GM18507 (cell line): ENCODE measurements at regions not wholly inside any gene's neighbourhood (a gene's known extent, or its start where the extent isn't known, plus 50 kb on each side); places are given as distances from the start of the nearest gene placed in this dataset.
"Not testable (repeated sequence)": the region's sequence is repeated elsewhere in the genome, so short reads cannot be mapped to it uniquely, and the experiment has no call there.

Source experiments
- DNase-seq: peaks from one replicate; pipeline ENCODE4 v3.0.0; 2011; ENCODE audit warnings: low read depth; ENCODE audit not compliant: insufficient read length; ENCODE audit errors: extremely low spot score
- FAIRE-seq: peaks from 2 replicates; lab custom pipeline; 2011; peaks lifted over from hg19 to GRCh38; lab: Jason Lieb, UNC

GRCh38 chr16:52690468-52690867 lies 143.5 kb upstream of the TOX3 start:
- no peak for DNase-seq
- no peak for FAIRE-seq

DNA sequence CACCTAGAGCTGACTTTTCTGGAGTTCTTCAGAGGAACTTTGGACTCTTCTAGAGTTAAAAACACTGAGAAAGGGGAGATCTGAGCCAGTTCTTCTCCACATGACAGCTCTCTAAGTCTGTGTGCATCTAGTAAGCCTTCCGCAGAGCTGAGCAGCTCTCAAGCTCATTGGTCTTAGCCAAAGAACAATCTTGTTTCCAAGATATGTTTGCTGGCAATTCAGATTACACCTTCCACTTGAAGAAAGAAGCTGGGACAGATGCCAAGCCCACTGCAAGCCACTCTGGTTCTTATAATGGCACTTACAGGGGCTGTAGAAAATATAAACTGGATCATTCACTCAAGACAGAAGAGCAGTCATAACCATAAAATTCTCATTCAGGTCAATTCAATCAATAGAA lies 134.1 kb upstream of the TOX3 start:
- no peak for FAIRE-seq
- no peak for DNase-seq

GRCh38 chr16:52677501-52677900 lies 130.6 kb upstream of the TOX3 start:
- FAIRE-seq (no peak), DNase-seq (no peak)

DNA sequence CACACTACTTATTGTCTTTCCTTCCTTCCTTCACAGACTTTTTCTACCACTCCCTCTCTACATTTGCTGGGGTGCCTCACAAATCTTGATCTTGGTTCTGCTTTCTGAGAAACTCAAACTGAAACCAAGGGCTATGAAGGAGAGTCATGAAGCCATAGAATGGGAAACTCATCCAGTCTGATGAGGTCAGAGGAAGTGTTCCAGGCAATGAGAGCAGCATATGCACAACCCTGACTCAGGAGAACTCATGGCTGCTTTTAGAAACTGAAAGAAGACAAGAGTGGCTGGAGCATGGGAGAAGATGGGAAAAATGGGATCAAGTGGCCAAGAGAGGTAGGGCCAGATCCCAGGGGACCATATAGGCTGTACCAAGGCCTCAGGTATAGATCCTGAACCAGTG lies 130.0 kb upstream of the TOX3 start:
- FAIRE-seq: no peak
- no peak for DNase-seq

DNA sequence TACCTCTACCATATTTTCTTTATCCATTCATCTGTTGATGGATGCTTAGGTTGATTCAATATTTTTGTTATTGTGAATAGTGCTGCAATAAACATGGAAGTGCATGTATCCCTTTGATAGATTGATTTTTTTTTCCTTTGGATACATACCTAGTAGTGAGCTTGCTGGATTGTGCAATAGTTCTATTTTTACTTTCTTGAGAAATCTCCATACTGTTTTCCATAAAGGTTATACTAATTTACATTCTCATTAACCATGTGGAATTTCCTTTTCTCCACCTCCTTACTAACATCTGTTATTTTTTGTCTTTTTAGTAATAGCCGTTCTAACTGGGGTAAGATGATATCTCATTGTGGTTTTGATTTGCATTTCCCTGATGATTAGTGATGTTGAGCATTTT lies 124.6 kb upstream of the TOX3 start:
- FAIRE-seq: no peak
- DNase-seq: no peak

GRCh38 chr16:52657924-52658323 lies 111.0 kb upstream of the TOX3 start:
- FAIRE-seq (no peak), DNase-seq (no peak)

DNA sequence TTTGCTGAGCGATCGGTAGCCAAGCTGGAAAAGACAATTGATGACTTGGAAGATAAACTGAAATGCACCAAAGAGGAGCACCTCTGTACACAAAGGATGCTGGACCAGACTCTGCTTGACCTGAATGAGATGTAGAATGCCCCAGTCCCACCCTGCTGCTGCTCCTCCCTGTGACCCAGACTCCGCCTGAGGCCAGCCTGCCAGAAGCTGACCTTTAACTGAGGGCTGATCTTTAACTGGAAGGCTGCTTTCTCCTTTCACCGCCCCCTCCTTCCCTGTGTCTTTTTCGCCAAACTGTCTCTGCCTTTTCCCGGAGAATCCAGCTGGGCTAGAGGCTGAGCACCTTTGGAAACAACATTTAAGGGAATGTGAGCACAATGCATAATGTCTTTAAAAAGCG lies 109.0 kb upstream of the TOX3 start:
- not testable (repeated sequence) for FAIRE-seq, DNase-seq

DNA sequence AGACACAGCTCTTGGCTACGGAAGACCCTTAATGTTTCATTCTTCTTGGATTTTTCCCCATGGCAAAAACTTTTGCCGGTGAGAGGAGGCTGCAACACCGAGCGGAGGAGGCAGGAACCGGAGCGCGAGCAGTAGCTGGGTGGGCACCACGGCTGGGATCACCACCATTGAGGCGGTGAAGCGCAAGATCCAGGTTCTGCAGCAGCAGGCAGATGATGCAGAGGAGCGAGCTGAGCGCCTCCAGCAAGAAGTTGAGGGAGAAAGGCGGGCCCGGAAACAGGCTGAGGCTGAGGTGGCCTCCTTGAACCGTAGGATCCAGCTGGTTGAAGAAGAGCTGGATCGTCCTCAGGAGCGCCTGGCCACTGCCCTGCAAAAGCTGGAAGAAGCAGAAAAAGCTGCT lies 108.2 kb upstream of the TOX3 start:
- FAIRE-seq, DNase-seq: not testable (repeated sequence)

DNA sequence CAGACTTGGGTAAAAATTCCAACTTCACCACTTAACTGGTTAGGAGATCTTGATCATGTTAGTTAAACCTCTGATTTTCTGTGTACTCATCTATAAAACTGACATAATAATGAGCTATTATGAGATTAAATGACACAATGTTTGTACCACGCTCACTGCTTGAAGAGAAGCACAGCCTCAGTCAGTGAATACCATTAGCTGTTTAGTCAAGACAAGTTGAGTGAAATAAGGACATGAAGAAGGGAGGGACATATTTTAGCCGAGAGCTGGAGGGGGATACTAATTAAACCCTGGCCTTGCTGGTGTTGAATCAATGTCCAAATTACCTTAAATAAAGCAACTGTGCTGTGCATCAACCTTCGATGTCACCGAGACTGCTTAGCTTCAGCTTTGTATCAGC lies 105.1 kb upstream of the TOX3 start:
- DNase-seq (no peak), FAIRE-seq (no peak)

DNA sequence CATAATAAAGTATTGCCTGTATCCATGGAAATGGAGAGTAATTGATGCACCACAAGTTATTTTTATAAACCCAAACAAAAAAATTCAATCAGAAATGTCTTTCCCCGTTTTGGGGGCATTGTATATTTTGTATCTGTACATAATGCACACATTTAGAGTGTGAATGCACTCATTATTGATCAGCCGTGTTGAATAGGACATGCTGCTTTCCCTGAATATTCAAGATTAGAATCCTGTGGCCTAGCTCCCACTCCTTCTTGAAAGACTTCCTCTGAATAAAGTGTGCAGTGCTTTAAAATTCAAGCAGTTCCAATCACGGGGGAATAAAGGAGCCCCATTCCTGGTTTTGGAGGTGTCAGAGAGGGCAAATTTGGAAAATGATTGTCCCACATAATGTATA lies 103.8 kb upstream of the TOX3 start:
- FAIRE-seq (no peak), DNase-seq (no peak)

- FAIRE-seq: no peak
Observed at GRCh38 chr16:52650318-52650717, 103.4 kb upstream of the TOX3 start.

DNA sequence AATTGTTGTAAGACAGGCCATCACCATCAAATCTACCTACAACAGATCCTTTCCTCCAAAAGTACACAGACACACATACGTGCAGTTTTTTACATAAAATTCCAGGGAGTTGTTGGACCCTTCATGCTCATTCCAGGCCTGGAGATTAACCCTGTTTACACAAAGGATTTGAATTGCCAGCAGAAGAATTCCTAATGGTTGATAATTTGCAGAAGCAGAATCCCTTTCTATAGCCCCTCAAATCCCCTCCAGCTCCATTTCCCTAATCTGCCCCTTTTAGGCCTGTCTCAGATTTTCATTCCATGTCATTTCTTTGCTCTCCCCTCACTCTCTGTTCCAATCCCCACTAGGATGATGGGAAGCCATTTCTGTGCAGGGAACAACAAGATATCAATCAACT lies 102.9 kb upstream of the TOX3 start:
- FAIRE-seq: no peak

More at GRCh38 chr16:52650318-52650717, 103.4 kb upstream of the TOX3 start:
- no peak for DNase-seq

DNA sequence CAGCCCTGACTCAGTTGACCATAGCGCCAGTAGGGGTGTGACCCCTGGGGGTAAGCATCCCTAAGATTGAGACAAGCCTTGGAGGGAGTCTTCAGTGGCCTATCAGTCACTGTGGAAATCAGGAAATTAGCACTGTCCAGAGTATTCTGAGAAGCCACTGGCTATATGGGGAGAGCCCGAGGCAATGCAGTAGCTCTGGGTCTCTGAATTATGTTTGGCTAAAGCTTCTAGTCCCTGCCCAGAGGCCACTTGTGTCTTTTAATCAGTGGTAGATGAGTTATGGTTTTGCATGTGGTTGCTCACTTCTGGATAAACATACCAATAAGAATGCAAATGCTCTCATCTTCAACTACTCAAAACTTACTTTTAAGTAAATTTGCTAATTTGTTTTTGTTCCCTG lies 100.6 kb upstream of the TOX3 start:
- FAIRE-seq: no peak
- no peak for DNase-seq

More for the DNA sequence above, 102.9 kb upstream of the TOX3 start:
- no peak for DNase-seq

DNA sequence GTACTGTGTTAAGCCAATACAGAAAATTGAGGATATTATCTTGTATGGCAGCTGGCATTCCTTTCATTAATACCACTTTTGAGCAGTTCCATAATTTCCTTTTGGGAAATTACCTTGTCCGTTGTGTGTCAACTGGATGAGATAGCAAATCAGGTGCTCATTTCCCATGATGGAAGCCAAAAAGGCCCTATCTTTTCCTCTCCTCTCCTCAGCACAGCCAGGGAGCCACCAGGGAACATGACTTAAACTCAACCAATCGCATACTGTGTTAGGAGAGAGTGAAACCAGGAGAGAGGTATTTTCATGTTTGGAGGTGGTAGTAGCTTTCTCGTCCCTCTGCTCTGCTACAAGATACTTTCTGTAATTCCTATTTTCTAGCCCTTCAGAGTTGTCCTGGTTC lies 96.1 kb upstream of the TOX3 start:
- FAIRE-seq (no peak), DNase-seq (no peak)

- DNase-seq: no peak
- FAIRE-seq: no peak
Observed at GRCh38 chr16:52634528-52634927, 87.6 kb upstream of the TOX3 start.

DNA sequence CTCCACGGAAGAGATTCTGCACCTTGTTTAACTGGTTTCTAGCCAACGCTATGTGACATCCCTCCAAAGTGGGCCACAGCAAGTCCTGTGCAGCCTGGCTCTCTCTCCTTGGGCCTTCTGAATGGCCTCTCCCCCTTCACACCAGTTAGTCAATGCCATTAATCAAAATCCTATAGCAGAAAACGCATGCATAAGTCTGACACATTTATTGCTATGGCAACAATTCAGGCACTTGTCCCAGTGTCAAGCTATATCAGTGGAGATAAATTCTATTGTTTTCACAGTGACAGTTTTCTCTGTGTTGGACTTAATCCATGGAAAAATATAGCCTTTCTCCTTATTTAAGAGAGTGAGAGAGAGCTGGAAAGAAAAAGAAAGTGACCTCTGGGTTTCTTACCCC lies 87.2 kb upstream of the TOX3 start:
- DNase-seq (no peak), FAIRE-seq (no peak)

- FAIRE-seq (no peak), DNase-seq (no peak)
Observed at GRCh38 chr16:52633230-52633629, 86.3 kb upstream of the TOX3 start.

DNA sequence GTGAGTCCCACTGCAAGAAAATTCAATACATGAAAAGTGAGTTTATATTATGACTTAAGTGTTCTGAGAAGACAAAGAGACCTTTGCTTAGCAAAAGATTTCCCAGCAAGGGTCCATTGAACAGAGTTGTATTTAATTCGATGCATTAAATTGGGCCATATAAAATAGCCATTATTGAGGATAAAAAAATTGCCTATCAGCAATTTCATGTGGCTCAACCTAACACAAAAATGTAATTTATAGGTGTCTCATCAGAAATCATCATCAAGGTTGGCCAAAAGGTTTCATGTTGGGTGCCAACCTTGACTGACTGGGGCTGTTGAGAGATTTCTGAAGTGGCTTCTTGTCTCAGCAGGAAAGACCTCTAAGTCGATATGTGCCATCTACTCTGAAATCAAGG lies 84.8 kb upstream of the TOX3 start:
- FAIRE-seq (no peak), DNase-seq (no peak)

DNA sequence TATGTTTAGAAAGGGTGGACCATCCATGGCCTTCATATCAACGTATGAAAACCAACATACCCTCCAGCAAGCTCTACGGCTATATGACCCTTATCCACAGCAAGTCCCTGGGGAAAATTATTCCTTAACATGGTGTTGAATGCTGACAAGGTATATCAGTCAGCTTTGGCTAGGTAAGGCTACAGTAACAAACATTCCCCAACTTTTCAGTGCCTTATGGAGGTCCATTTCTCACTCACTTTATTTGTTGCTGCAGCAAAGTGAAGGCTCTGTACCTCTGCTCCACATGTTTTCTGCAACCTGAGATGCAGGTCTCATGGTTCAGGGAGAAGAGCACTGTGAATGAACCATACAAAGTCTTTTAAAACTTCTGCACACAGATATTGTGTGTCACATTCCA lies 83.8 kb upstream of the TOX3 start:
- DNase-seq (no peak), FAIRE-seq (no peak)

GRCh38 chr16:52629296-52629695 lies 82.4 kb upstream of the TOX3 start:
- FAIRE-seq (no peak), DNase-seq (no peak)

DNA sequence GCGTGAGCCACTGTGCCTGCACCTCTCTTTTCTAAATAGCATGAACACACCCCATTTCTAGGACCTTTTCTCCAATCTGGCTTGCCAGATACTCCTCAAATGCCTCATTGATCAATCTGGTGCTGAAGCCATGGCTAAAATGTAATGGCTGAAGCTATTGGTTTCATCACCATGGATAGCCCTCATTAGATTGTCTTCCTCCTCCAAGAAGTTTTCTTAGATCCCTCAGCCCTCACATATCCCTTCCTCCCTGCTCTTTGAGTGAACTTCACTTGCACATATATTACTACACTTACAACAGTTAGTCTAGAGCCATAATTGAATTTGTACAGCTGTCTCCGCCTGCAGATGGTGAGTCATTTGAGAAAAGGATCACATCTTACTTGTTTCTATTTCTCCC lies 77.9 kb upstream of the TOX3 start:
- DNase-seq: no peak
- FAIRE-seq: no peak

DNA sequence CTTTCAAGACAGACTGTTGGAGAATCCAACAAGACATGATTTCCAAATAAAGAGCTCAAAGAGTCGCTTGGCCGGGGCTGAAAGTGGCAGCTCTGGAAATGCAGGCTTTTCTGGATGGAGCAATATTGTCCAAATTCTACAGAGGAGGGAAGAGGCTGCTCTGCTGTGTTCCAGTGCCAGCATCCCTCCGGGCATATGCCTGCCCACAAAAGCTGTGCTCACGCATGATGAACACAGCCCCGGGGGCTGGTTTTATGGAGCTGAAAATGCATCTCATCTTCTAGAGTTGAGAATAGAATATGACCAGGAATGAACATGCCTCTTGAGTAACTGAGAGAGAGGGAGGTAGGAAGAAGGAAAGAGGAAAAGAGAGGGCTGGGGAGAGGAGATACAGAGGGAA lies 74.7 kb upstream of the TOX3 start:
- FAIRE-seq (no peak), DNase-seq (no peak)
